ENCODE measurements at regions not wholly inside any gene's neighbourhood (a gene's known extent, or its start where the extent isn't known, plus 50 kb on each side); places are given as distances from the start of the nearest gene placed in this dataset.
"Not testable (repeated sequence)": the region's sequence is repeated elsewhere in the genome, so short reads cannot be mapped to it uniquely, and the experiment has no call there.

DNA sequence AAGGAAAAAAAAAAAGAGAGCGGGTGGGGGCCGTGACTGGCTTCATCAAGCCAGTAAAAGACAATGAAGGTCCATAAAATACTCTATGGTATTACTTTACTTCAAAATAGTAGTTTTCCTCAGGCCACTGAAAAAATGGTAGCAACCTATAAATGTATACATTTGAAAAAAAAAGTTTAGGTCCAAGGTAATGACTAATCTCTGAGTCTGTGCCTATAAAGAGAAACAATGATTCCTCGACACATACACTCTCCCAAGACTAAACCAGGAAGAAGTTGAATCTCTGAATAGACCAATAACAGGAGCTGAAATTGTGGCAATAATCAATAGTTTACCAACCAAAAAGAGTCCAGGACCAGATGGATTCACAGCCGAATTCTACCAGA lies 84.5 kb upstream of the SIRPG start:
- not testable (repeated sequence) for DNase-seq

DNA sequence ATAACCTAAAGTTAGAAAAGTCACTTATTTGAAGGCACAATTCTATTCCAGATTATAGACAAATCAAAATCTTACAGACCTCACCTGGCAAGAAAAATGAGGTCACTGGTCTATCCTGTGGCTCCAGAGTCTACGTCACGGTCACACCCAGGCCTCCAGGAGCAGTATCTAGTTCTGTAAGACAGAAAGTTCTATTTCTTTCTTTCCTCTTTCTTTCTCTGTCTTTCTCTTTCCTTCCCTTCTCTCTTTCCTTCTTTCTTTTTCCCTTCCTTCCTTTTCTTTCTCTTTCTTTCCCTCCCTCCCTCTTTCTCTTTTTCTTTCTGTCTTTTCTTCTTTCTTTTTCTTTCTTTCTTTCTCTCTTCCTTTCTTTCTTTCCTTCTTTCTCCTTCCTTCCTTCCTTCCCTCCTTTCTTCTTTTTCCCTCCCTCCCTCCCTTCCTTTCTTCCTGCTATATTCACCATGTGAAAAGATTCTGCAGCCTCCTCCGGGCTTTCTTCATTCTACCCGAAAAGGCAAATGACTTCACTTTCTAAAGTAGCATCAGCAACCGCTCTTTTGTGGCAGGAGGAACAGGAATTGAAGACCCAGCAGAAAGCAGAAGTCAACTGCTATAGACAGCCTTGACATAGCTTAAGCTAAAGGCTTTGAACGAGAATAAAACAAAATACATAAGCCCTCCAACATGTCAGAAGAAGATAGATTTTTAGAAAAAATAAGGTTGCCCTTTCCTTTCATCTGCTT lies 83.9 kb upstream of the SIRPG start:
- peak; percentile 25 for DNase-seq

- DNase-seq: no peak
Measured at GRCh38 chr20:1737134-1737533, 79.6 kb upstream of the SIRPG start.

DNA sequence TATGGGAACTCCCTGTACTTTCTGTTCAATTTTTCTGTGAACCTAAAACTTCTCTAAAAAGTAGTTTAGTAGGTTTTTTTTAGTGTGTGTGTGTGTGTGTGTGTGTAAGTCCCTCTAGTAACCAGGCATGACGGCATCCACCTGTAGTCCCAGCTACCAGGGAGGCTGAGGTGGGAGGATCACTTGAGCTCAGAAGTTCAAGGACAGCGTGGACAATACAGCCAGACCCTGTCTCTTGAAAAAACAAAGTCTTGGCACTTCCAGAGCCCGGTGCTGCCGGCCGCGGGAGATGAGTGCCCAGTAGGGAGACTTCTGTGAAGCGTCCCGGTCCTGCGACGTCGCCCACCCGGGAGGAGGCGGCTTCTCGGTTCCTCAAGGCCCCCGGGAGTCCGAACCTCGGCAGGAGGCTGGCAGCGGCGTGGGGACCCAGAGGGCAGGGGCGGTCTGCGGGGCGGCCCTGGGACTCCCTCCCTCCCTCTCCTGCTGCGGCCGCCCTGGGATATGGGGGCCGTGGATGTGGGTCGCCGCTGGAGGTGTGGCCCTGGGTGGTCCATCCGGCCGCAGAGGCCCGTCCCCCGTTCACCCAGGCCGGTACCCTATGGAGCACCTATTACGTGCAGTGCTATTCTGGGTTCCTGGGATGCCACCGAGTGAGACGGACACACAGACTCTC lies 78.0 kb upstream of the SIRPG start:
- DNase-seq: no peak

GRCh38 chr20:1734269-1734858 lies 76.8 kb upstream of the SIRPG start:
- no peak for DNase-seq

- DNase-seq: not testable (repeated sequence)
Measured at GRCh38 chr20:1731828-1732375, 74.3 kb upstream of the SIRPG start.

DNA sequence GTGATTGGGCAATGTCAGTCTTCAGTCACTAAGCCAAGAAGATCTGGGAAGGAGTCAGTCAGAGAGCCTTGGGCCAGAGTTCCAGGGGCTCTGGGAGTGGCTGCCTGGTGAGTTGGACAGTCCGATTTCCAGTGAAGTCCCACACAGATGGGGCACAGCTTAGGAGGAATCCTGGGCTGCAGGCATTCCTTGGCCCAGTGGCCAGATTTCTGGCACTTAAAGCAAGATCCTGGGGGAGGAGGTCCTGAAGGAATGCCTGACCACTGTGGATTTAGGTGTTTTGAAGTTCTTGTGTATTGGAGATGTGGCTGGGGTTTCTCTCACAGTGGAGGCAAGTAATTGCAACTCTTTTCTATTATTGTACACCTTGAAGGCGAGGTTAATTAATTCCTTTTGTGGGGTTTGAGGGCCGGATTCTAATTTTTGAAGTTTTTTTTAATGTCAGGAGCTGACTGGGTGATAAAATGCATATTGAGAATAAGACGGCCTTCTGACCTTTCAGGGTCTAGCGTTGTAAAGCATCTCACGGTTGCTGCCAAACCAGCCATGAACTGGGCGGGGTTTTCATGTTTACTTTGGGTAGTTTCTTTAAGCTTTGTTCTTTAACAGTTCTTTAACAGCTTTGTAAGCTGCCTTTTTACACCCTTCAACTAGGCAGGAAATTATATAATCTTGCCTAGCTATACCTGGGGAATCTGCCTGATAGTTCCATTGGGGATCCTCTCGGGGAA lies 73.6 kb upstream of the SIRPG start:
- DNase-seq: not testable (repeated sequence)

GRCh38 chr20:1727303-1727702 lies 69.7 kb upstream of the SIRPG start:
- DNase-seq: not testable (repeated sequence)

GRCh38 chr20:1724901-1725300 lies 67.3 kb upstream of the SIRPG start:
- DNase-seq: no peak

- no peak for DNase-seq
Measured at GRCh38 chr20:1722513-1723050, 65.0 kb upstream of the SIRPG start.

DNA sequence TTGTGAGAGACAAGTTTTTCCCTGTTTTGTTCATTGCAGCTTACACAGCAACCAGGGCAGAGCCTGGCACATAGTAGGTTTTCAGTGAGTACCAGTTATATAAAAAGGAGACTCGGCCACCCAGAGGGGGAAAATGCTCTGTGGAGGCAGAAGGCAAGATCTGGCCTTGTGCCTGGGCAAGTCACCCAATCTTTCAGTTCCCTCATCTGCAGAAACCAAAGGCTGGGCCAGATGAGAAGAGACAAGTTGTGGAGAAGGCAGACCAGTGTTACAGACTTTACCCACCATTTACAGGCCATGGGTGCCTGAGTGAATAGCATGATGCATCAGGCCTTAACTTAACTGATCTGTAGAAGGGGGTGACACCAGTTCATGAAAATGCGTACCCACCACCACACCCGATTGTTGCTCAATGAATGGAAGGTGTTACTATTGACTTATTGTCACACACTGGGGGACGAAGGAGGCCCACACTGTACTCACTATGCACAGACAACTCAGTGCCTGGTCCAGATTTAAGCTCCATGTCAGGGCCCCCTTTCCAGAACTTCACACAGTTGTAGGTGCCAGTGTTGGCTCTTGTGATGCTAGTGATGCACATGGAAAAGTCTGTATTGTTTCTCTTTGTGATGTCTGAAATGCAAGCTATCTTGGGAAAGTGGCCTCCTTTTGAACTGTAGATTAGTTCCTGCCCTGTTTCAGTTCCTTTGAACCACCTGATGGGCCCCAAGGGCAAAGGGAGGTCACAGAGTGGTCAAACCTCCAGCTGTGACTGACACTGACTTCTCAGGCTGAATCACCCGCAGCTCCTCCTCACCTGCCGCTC lies 64.3 kb upstream of the SIRPG start:
- DNase-seq: no peak

DNA sequence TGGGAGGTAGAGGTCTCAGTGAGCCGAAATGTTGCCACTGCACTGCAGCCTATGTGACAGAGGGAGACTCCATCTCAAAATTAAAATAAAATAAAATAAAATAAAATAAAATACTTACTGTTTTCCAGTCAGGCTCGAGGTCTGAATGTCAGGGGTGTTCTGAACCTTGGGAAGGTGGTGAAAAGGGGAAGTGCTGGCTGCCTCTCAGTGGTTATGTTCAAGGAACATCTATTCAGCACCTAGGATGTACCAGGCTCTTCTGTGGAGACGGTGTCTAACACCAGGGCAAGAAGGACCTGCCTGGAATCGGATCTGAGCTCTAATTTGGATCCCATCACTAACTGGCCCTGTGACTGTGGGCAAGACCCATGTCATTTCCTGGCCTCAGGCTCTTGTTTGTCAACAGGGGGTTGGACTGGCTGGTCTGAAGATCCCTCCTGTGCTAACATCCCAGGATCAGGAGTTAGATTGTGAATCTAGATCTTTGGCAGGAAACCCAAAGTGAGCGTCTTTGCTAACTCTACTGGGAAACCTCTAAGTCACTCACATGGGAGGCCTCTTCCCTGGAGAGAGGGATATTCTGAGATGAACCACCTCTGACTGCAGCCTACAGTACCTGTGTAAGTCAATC lies 63.4 kb upstream of the SIRPG start:
- no peak for DNase-seq

- DNase-seq: no peak
Measured at GRCh38 chr20:1720226-1720625, 62.6 kb upstream of the SIRPG start.

DNA sequence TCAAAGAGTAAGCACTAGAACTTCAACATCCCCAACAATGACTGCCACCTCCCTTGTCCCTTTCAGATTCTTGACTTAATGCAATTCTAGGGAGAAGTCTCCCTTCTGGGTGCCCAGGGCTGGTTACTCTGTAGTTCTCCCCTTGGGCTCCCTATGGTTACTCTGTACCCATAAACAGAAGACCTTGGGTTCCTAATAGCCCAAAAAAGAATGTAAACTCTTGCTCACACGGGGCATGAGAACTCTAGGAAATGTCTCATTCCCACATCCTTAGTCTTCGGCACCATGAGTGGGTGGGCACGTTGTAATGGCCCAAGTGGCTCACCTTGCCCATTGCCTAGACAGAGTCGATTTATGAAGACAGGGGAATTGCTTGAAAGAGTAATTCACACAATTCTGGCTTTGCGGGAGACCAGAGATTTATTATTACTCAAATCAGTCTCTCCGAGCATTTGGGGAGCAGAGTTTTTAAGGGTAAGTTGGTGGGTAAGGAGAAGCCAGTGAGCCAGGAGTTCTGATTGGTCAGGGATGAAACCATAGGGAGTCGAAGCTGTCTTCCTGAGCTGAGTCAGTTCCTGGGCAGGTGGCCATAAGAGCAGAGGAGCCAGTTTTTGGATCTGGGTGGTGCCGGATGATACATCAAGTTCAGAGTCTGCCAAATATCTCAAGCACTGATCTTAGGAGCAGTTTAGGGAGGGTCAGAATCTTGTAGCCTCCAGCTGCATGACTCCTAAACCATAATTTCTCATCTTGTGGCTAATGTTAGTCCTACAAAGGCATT lies 61.2 kb upstream of the SIRPG start:
- DNase-seq: no peak

GRCh38 chr20:1712634-1713624 lies 55.4 kb upstream of the SIRPG start:
- DNase-seq: no peak

DNA sequence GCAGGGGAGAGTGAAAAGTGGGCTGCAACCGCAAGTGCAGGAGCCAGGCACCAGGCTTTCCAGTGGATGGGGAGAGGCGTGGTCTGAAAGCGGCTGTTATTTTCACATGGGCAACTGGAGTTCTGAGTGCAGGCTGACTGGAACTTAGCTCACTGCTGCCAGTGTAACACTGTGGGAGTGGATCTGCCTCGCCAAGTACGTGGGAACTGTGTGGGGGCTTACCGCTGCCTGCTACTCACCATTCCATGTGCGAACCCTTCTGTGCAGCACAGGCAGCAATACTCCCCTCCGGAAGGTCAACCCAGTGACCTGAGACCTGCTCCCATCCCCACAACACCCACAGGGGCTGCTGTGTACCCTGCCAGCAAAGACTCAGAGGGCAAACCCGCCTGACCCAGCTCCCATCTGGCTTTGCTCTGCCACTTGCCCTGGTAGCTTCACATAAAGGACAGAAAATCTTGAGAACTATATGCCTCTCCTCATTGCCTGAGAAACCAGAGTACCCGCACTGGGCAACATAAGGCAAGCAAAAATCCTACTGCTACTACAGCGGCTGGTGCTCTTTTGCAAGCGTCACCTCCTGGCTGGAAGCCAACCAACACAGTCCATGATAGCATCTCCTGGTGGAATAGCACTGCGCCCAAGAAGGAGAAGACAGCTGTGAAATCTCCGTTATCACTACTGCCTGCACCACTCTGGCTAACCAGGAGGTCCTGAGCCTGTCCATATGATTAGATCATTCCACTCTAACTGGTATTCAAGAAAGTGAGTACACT lies 54.4 kb upstream of the SIRPG start:
- no peak for DNase-seq

DNA sequence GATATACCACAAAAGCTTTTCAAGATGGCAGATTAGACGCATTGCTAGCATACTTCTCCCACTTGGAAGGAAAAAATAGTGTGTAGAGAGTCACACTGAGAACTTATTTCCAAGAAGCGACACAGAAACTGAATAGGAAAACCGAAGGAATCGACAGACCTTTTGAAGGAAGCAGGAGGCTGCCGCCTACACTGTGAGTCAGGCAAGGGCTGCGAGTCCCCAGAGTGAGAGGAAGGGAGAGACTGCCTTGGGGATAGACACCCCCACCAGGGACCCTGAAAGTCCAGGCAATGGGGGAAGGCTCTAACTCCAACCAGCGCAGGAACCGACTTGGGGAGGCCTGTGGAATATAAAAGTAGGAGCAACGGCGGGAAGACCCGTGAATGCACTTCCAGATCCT lies 53.7 kb upstream of the SIRPG start:
- DNase-seq: no peak

- no peak for DNase-seq
Measured at GRCh38 chr20:1710484-1710883, 52.9 kb upstream of the SIRPG start.
